ENCODE measurements at regions not wholly inside any gene's neighbourhood (a gene's known extent, or its start where the extent isn't known, plus 50 kb on each side); places are given as distances from the start of the nearest gene placed in this dataset.

DNA sequence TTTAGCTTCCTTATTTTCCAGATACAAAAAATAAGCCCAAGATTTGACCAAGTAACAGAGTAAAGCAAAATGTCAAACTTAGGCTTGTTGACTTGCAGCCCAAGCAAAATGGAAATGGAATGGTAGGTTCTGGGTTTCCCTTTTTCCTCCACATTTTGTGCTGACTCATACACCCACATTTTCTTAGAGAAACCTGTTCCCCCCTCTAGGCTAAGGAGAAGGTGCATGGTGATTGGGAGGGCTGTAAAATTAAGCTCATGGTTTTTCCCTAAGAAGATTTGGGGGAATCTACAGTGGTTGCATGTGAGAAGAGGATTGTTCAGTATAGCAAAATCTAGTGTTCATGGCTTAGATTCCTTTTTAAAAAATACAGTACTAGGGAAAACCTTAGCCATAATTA, 127.4 kb downstream of the ARL4A start:
- no peak for ATAC-seq
- TF ChIP-seq, protein P1, sequence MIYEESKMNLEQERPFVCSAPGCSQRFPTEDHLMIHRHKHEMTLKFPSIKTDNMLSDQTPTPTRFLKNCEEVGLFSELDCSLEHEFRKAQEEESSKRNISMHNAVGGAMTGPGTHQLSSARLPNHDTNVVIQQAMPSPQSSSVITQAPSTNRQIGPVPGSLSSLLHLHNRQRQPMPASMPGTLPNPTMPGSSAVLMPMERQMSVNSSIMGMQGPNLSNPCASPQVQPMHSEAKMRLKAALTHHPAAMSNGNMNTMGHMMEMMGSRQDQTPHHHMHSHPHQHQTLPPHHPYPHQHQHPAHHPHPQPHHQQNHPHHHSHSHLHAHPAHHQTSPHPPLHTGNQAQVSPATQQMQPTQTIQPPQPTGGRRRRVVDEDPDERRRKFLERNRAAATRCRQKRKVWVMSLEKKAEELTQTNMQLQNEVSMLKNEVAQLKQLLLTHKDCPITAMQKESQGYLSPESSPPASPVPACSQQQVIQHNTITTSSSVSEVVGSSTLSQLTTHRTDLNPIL (CRISPR knock-in tag; IDR thresholded peaks at IDR 0.05; ENCODE audit: low read depth), result no peak
- TF ChIP-seq ZFP30 (CRISPR knock-in tag; IDR thresholded peaks at IDR 0.05) (no peak), SNAI2 (CRISPR knock-in tag; IDR thresholded peaks at IDR 0.05) (no peak), ZNF70 (CRISPR knock-in tag; IDR thresholded peaks at IDR 0.05) (no peak)

DNA sequence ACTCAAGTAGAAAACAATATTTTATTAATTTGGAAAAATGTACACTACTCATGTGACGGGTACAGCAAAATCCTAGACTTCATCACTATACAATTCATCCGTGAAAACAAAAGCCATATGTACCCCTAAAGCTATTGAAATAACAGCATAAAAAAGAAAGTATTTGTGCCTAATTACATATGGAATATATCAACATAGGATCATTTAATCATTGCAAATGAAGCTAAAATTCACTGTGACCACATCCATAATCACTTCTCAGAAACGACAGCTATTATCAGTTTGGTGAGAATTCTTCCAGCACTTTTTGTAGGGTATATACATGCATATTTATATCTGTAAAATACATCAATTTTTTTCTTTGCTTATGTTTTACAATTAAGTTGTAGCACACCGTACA, 128.0 kb downstream of the ARL4A start:
- ATAC-seq, result no peak
- TF ChIP-seq TOX (CRISPR knock-in tag; IDR thresholded peaks at IDR 0.05; ENCODE audit: borderline replicate concordance), result no peak
- TF ChIP-seq ZNF70 (CRISPR knock-in tag; IDR thresholded peaks at IDR 0.05), result no peak
- no peak for TF ChIP-seq RARB (CRISPR knock-in tag; IDR thresholded peaks at IDR 0.05)
- no peak for TF ChIP-seq ZFP3 (CRISPR knock-in tag; IDR thresholded peaks at IDR 0.05)
- TF ChIP-seq, protein P2, sequence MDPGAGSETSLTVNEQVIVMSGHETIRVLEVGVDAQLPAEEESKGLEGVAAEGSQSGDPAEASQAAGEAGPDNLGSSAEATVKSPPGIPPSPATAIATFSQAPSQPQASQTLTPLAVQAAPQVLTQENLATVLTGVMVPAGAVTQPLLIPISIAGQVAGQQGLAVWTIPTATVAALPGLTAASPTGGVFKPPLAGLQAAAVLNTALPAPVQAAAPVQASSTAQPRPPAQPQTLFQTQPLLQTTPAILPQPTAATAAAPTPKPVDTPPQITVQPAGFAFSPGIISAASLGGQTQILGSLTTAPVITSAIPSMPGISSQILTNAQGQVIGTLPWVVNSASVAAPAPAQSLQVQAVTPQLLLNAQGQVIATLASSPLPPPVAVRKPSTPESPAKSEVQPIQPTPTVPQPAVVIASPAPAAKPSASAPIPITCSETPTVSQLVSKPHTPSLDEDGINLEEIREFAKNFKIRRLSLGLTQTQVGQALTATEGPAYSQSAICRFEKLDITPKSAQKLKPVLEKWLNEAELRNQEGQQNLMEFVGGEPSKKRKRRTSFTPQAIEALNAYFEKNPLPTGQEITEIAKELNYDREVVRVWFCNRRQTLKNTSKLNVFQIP (CRISPR knock-in tag; IDR thresholded peaks at IDR 0.05; ENCODE audit: borderline replicate concordance, low read depth), result no peak
- no peak for TF ChIP-seq BACH2 (CRISPR knock-in tag; IDR thresholded peaks at IDR 0.05; ENCODE audit: borderline replicate concordance)
- TF ChIP-seq SNAI2 (CRISPR knock-in tag; IDR thresholded peaks at IDR 0.05), result no peak
- TF ChIP-seq, protein P3, sequence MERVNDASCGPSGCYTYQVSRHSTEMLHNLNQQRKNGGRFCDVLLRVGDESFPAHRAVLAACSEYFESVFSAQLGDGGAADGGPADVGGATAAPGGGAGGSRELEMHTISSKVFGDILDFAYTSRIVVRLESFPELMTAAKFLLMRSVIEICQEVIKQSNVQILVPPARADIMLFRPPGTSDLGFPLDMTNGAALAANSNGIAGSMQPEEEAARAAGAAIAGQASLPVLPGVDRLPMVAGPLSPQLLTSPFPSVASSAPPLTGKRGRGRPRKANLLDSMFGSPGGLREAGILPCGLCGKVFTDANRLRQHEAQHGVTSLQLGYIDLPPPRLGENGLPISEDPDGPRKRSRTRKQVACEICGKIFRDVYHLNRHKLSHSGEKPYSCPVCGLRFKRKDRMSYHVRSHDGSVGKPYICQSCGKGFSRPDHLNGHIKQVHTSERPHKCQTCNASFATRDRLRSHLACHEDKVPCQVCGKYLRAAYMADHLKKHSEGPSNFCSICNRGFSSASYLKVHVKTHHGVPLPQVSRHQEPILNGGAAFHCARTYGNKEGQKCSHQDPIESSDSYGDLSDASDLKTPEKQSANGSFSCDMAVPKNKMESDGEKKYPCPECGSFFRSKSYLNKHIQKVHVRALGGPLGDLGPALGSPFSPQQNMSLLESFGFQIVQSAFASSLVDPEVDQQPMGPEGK (CRISPR knock-in tag; IDR thresholded peaks at IDR 0.05; ENCODE audit: borderline replicate concordance), result no peak
- TF ChIP-seq, protein P1 (CRISPR knock-in tag; IDR thresholded peaks at IDR 0.05; ENCODE audit: low read depth), result no peak
- no peak for TF ChIP-seq PPARA (CRISPR knock-in tag; IDR thresholded peaks at IDR 0.05; ENCODE audit: borderline replicate concordance)

DNA sequence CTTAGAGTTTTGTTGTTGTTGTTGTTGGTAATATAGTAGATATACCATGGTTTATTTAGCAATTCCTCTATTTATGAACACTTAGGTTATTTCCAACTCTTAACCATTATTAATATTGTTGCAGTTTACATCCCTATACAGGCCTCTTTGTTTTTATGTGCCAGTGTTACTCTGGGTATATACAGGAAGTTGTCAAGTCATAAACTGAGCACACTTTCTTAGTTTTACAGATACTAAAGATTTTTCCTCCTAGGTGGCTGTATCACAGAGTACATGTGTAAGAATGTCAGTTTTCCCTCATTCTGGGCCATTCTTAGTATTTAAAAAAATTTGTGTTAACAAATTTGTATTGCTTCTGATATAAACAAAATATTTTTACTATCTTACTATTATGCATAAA, 128.4 kb downstream of the ARL4A start:
- no peak for TF ChIP-seq CSDC2 (CRISPR knock-in tag; IDR thresholded peaks at IDR 0.05)
- TF ChIP-seq OSR1 (CRISPR knock-in tag; IDR thresholded peaks at IDR 0.05), result no peak
- no peak for TF ChIP-seq ZFP3 (CRISPR knock-in tag; IDR thresholded peaks at IDR 0.05)
- TF ChIP-seq ZNF70 (CRISPR knock-in tag; IDR thresholded peaks at IDR 0.05), result no peak
- TF ChIP-seq ISL1 (CRISPR knock-in tag; IDR thresholded peaks at IDR 0.05), result no peak
- TF ChIP-seq, protein P3 (CRISPR knock-in tag; IDR thresholded peaks at IDR 0.05; ENCODE audit: borderline replicate concordance), result no peak
- TF ChIP-seq SNAI2 (CRISPR knock-in tag; IDR thresholded peaks at IDR 0.05), result no peak
- no peak for TF ChIP-seq ZC3H10 (CRISPR knock-in tag; IDR thresholded peaks at IDR 0.05)
- TF ChIP-seq, protein P4, sequence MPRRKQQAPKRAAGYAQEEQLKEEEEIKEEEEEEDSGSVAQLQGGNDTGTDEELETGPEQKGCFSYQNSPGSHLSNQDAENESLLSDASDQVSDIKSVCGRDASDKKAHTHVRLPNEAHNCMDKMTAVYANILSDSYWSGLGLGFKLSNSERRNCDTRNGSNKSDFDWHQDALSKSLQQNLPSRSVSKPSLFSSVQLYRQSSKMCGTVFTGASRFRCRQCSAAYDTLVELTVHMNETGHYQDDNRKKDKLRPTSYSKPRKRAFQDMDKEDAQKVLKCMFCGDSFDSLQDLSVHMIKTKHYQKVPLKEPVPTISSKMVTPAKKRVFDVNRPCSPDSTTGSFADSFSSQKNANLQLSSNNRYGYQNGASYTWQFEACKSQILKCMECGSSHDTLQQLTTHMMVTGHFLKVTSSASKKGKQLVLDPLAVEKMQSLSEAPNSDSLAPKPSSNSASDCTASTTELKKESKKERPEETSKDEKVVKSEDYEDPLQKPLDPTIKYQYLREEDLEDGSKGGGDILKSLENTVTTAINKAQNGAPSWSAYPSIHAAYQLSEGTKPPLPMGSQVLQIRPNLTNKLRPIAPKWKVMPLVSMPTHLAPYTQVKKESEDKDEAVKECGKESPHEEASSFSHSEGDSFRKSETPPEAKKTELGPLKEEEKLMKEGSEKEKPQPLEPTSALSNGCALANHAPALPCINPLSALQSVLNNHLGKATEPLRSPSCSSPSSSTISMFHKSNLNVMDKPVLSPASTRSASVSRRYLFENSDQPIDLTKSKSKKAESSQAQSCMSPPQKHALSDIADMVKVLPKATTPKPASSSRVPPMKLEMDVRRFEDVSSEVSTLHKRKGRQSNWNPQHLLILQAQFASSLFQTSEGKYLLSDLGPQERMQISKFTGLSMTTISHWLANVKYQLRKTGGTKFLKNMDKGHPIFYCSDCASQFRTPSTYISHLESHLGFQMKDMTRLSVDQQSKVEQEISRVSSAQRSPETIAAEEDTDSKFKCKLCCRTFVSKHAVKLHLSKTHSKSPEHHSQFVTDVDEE (CRISPR knock-in tag; IDR thresholded peaks at IDR 0.05), result no peak
- TF ChIP-seq GLIS3 (CRISPR knock-in tag; IDR thresholded peaks at IDR 0.05), result no peak
- TF ChIP-seq TCF4 (CRISPR knock-in tag; IDR thresholded peaks at IDR 0.05; ENCODE audit: borderline replicate concordance), result no peak
- no peak for TF ChIP-seq RARB (CRISPR knock-in tag; IDR thresholded peaks at IDR 0.05)
- no peak for TF ChIP-seq BACH2 (CRISPR knock-in tag; IDR thresholded peaks at IDR 0.05; ENCODE audit: borderline replicate concordance)
- TF ChIP-seq, protein P1 (CRISPR knock-in tag; IDR thresholded peaks at IDR 0.05; ENCODE audit: low read depth), result no peak
- no peak for TF ChIP-seq ZNF8 (CRISPR knock-in tag; IDR thresholded peaks at IDR 0.05)
- TF ChIP-seq, protein P2 (CRISPR knock-in tag; IDR thresholded peaks at IDR 0.05; ENCODE audit: borderline replicate concordance, low read depth), result no peak
- TF ChIP-seq ZFP30 (CRISPR knock-in tag; IDR thresholded peaks at IDR 0.05), result no peak
- ATAC-seq, result 0 out of 3 replicates have a peak, but pooled peaks have one; percentile 22

Measured in SK-N-SH treated with all-trans-retinoic acid at 6 μM for 48 hours (cell line).